ENCODE measurements at regions not wholly inside any gene's neighbourhood (a gene's known extent, or its start where the extent isn't known, plus 50 kb on each side); places are given as distances from the start of the nearest gene placed in this dataset.

GRCh38 chr15:93985176-93985575 lies 246.2 kb upstream of the MCTP2 start:
- WGBS, 2 experiments (ENCODE audit: insufficient coverage in 1 of 2, insufficient read length in 1 of 2), result 80 to 86% methylated on average over 5 of the region's 5 CpGs
- Mint-ChIP-seq H3K27me3 (ENCODE audit: insufficient read depth) (no peaks in the 10 kb centered on the region), H3K4me3 (no peak overlapping the region), H3K27ac (no peak overlapping the region), H3K36me3 (ENCODE audit: low read depth) (no peaks in the 10 kb centered on the region), H3K9me3 (no peaks in the 10 kb centered on the region), H3K4me1 (no peaks in the 10 kb centered on the region)
- no peak for DNase-seq
- no peak overlapping the region for H3K27ac ChIP-seq (ENCODE audit: low read depth, low read length)
- peaks cover 9% of the 10 kb centered on the region for H3K27me3 ChIP-seq (ENCODE audit: control insufficient read depth, insufficient read depth, low read length, poor library complexity, severe bottlenecking)
- no peak overlapping the region for H3K4me3 ChIP-seq (ENCODE audit: low read length)
- no peaks in the 10 kb centered on the region for H3K36me3 ChIP-seq (ENCODE audit: control insufficient read depth, insufficient read depth, low read length)
- no peaks in the 10 kb centered on the region for H3K9me3 ChIP-seq (ENCODE audit: control insufficient read depth, low read length)
- H3K4me1 ChIP-seq (ENCODE audit: control insufficient read depth, insufficient read depth, low read length), result no peaks in the 10 kb centered on the region
- H3K9ac ChIP-seq (ENCODE audit: extremely low read depth, low read length, poor library complexity, severe bottlenecking), result no peak overlapping the region
- no peak for TF ChIP-seq CTCF (conservative IDR thresholded peaks at IDR 0.05)

GRCh38 chr15:93983526-93983925 lies 247.8 kb upstream of the MCTP2 start:
- H3K4me1 ChIP-seq (ENCODE audit: control insufficient read depth, insufficient read depth, low read length), result no peaks in the 10 kb centered on the region
- no peak for TF ChIP-seq CTCF (conservative IDR thresholded peaks at IDR 0.05)
- Mint-ChIP-seq H3K4me3 (no peak overlapping the region), H3K27ac (no peak overlapping the region), H3K27me3 (ENCODE audit: insufficient read depth) (no peaks in the 10 kb centered on the region), H3K9me3 (no peaks in the 10 kb centered on the region), H3K36me3 (ENCODE audit: low read depth) (no peaks in the 10 kb centered on the region), H3K4me1 (no peaks in the 10 kb centered on the region)
- 87 to 91% methylated on average over 3 of the region's 3 CpGs for whole genome bisulfite sequencing, 2 experiments (ENCODE audit: insufficient coverage in 1 of 2, insufficient read length in 1 of 2)
- no peak overlapping the region for H3K9ac ChIP-seq (ENCODE audit: extremely low read depth, low read length, poor library complexity, severe bottlenecking)
- H3K9me3 ChIP-seq (ENCODE audit: control insufficient read depth, low read length), result no peaks in the 10 kb centered on the region
- no peak overlapping the region for H3K4me3 ChIP-seq (ENCODE audit: low read length)
- no peak for DNase-seq
- H3K27ac ChIP-seq (ENCODE audit: low read depth, low read length), result peak overlapping the region; percentile 21
- peaks cover 9% of the 10 kb centered on the region for H3K27me3 ChIP-seq (ENCODE audit: control insufficient read depth, insufficient read depth, low read length, poor library complexity, severe bottlenecking)
- H3K36me3 ChIP-seq (ENCODE audit: control insufficient read depth, insufficient read depth, low read length), result no peaks in the 10 kb centered on the region

- DNase-seq, result no peak
- Histone ChIP-seq H3K4me3 (ENCODE audit: low read length) (no peak overlapping the region), H3K27ac (ENCODE audit: low read depth, low read length) (peak overlapping the region; percentile 57), H3K9me3 (ENCODE audit: control insufficient read depth, low read length) (no peaks in the 10 kb centered on the region), H3K4me1 (ENCODE audit: control insufficient read depth, insufficient read depth, low read length) (no peaks in the 10 kb centered on the region), H3K36me3 (ENCODE audit: control insufficient read depth, insufficient read depth, low read length) (no peaks in the 10 kb centered on the region), H3K27me3 (ENCODE audit: control insufficient read depth, insufficient read depth, low read length, poor library complexity, severe bottlenecking) (peaks cover 9% of the 10 kb centered on the region), H3K9ac (ENCODE audit: extremely low read depth, low read length, poor library complexity, severe bottlenecking) (no peak overlapping the region)
- Mint-ChIP-seq H3K9me3 (no peaks in the 10 kb centered on the region), H3K4me1 (no peaks in the 10 kb centered on the region), H3K27ac (no peak overlapping the region), H3K27me3 (ENCODE audit: insufficient read depth) (no peaks in the 10 kb centered on the region), H3K4me3 (no peak overlapping the region), H3K36me3 (ENCODE audit: low read depth) (no peaks in the 10 kb centered on the region)
- TF ChIP-seq CTCF (conservative IDR thresholded peaks at IDR 0.05), result no peak
- 95 to 97% methylated on average over 6 of the region's 6 CpGs for WGBS, 2 experiments (ENCODE audit: insufficient coverage in 1 of 2, insufficient read length in 1 of 2)
These were observed 249.1 kb upstream of the MCTP2 start for GRCh38 chr15:93982226-93982727.

All from endodermal cell (in vitro differentiated cells).